Type B pancreatic cell (in vitro differentiated cells): ENCODE measurements at regions not wholly inside any gene's neighbourhood (a gene's known extent, or its start where the extent isn't known, plus 50 kb on each side); places are given as distances from the start of the nearest gene placed in this dataset.

Source experiments
- DNase-seq: peaks from one replicate; pipeline ENCODE4 v3.0.0; 2021; ENCODE audit warnings: mixed read lengths; ENCODE audit not compliant: unreplicated experiment; ENCODE audit errors: extremely low spot score
- H3K27ac Mint-ChIP-seq: 2 replicates; pipeline ENCODE4 v1.8.0; 2021; ENCODE audit warnings: mild to moderate bottlenecking, mixed read lengths
- H3K27me3 Mint-ChIP-seq: 2 replicates; pipeline ENCODE4 v1.8.0; 2021; ENCODE audit warnings: mixed read lengths
- H3K36me3 Mint-ChIP-seq: 2 replicates; pipeline ENCODE4 v1.8.0; 2021; ENCODE audit warnings: mixed read lengths
- H3K4me1 Mint-ChIP-seq: one replicate; pipeline ENCODE4 v1.8.0; 2021; ENCODE audit warnings: mixed read lengths; ENCODE audit not compliant: unreplicated experiment
- H3K4me3 Mint-ChIP-seq: 2 replicates; pipeline ENCODE4 v1.8.0; 2021; ENCODE audit warnings: mild to moderate bottlenecking, mixed read lengths
- H3K9me3 Mint-ChIP-seq: 2 replicates; pipeline ENCODE4 v1.8.0; 2021; ENCODE audit warnings: mixed read lengths
- CTCF ChIP-seq: fragments of 200-600 bp; sonication (generic); conservative IDR thresholded peaks from 2 replicates; pipeline ENCODE4 v1.5.0; 2021; ENCODE audit warnings: antibody characterized with exemption, mild to moderate bottlenecking

GRCh38 chr9:82535432-82535998 lies 527.4 kb downstream of the RASEF start:
- TF ChIP-seq CTCF = no peak
- DNase-seq = no peak
- Mint-ChIP-seq H3K27me3 (no peaks in the 10 kb centered on the region), H3K4me3 (no peak overlapping the region), H3K9me3 (peaks cover 5% of the 10 kb centered on the region), H3K27ac (no peak overlapping the region), H3K4me1 (peaks cover 16% of the 10 kb centered on the region), H3K36me3 (no peaks in the 10 kb centered on the region)

- Mint-ChIP-seq H3K27ac (no peak overlapping the region), H3K4me1 (peaks cover 10% of the 10 kb centered on the region), H3K9me3 (peaks cover 5% of the 10 kb centered on the region), H3K36me3 (no peaks in the 10 kb centered on the region), H3K4me3 (no peak overlapping the region), H3K27me3 (no peaks in the 10 kb centered on the region)
- no peak for DNase-seq
- TF ChIP-seq CTCF = no peak
These were observed 524.3 kb downstream of the RASEF start for GRCh38 chr9:82538634-82539033.

GRCh38 chr9:82539146-82539545 lies 523.8 kb downstream of the RASEF start:
- no peak for DNase-seq
- no peak overlapping the region for H3K27ac Mint-ChIP-seq
- H3K4me1 Mint-ChIP-seq = peaks cover 10% of the 10 kb centered on the region
- no peak for TF ChIP-seq CTCF
- H3K4me3 Mint-ChIP-seq = no peak overlapping the region
- H3K27me3 Mint-ChIP-seq = no peaks in the 10 kb centered on the region
- H3K9me3 Mint-ChIP-seq = peaks cover 5% of the 10 kb centered on the region
- no peaks in the 10 kb centered on the region for H3K36me3 Mint-ChIP-seq

- peaks cover 5% of the 10 kb centered on the region for H3K9me3 Mint-ChIP-seq
- H3K4me3 Mint-ChIP-seq = no peak overlapping the region
- no peaks in the 10 kb centered on the region for H3K27me3 Mint-ChIP-seq
- TF ChIP-seq CTCF = no peak
- H3K27ac Mint-ChIP-seq = no peak overlapping the region
- H3K36me3 Mint-ChIP-seq = no peaks in the 10 kb centered on the region
- no peak for DNase-seq
- H3K4me1 Mint-ChIP-seq = peaks cover 9% of the 10 kb centered on the region
These were observed 522.9 kb downstream of the RASEF start for GRCh38 chr9:82539856-82540579.

- DNase-seq = no peak
- H3K27ac Mint-ChIP-seq = no peak overlapping the region
- no peak for TF ChIP-seq CTCF
- no peaks in the 10 kb centered on the region for H3K4me1 Mint-ChIP-seq
- H3K36me3 Mint-ChIP-seq = peaks cover 3% of the 10 kb centered on the region
- peaks cover 5% of the 10 kb centered on the region for H3K9me3 Mint-ChIP-seq
- no peak overlapping the region for H3K4me3 Mint-ChIP-seq
- H3K27me3 Mint-ChIP-seq = peaks cover 5% of the 10 kb centered on the region
These were observed 519.2 kb downstream of the RASEF start for GRCh38 chr9:82543726-82544125.
